Neural cell (in vitro differentiated cells): ENCODE measurements at regions not wholly inside any gene's neighbourhood (a gene's known extent, or its start where the extent isn't known, plus 50 kb on each side); places are given as distances from the start of the nearest gene placed in this dataset.

Experiments
- CTCF ChIP-seq: fragments of 450-650 bp; IDR thresholded peaks from 2 replicates; pipeline ENCODE4 v1.5.1; 2014; ENCODE audit warnings: antibody characterized with exemption, mild to moderate bottlenecking, moderate library complexity; ENCODE audit not compliant: poor library complexity, severe bottlenecking
- EP300 ChIP-seq: fragments of 450-650 bp; conservative IDR thresholded peaks from 2 replicates; pipeline ENCODE4 v1.6.1; 2014; ENCODE audit warnings: antibody characterized with exemption, mild to moderate bottlenecking, moderate library complexity; ENCODE audit not compliant: poor library complexity, severe bottlenecking
- EZH2 ChIP-seq: fragments of 200-600, 300-800 bp; shearing (Covaris generic), sonication (generic); IDR thresholded peaks from 2 replicates; pipeline ENCODE4 v1.6.1; 2014; ENCODE audit warnings: antibody characterized with exemption, low read length, borderline replicate concordance, mild to moderate bottlenecking; ENCODE audit not compliant: insufficient read depth, poor library complexity, severe bottlenecking
- MXI1 ChIP-seq: fragments of 450-650 bp; conservative IDR thresholded peaks from 2 replicates; pipeline ENCODE4 v1.6.1; 2014; ENCODE audit warnings: antibody characterized with exemption, mild to moderate bottlenecking; ENCODE audit not compliant: poor library complexity, severe bottlenecking
- RAD21 ChIP-seq: fragments of 450-650 bp; conservative IDR thresholded peaks from 2 replicates; pipeline ENCODE4 v1.6.1; 2014; ENCODE audit warnings: antibody characterized with exemption, mild to moderate bottlenecking, moderate library complexity
- REST ChIP-seq: IDR thresholded peaks from 2 replicates; pipeline ENCODE4 v1.6.1; 2012; ENCODE audit warnings: borderline replicate concordance

GRCh38 chr3:115548611-115549010 lies 74.7 kb upstream of the GAP43 start:
- TF ChIP-seq REST (no peak), EZH2 (no peak), CTCF (no peak), EP300 (no peak), RAD21 (no peak), MXI1 (no peak)
